ENCODE measurements at regions not wholly inside any gene's neighbourhood (a gene's known extent, or its start where the extent isn't known, plus 50 kb on each side); places are given as distances from the start of the nearest gene placed in this dataset.

DNA sequence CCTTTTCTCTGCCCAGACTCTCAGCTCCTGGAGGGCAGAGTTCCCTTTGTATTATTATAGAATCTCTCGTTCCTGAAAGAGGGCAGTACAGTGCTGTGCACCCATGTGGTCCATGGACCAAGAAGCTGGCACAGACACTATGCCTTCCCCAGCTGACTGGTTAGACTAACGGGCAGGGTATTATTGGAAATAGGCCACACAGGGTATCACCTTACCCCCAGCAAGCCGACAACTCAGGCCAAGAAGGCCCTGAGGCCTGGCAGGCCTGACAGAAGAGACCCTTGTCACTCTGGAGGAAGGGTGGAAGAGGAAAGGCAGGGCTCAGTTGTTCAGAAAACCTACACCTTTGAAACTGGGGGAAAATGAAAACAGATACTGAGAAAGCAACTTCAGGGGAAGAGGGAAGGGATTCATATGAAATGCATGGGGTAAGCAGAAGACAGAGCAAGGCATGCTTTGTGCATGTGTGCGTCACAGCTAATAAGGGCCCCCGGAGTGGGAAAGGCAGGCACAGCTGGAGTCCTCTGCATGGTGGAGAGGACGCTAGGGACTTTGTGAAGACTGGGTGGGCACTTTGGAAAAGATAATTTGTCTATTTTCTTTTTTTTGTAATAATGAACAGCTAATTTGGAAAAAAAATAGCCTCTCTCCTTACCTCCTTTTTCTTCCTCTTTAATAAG lies 476.8 kb upstream of the CELF4 start:
- Histone ChIP-seq H3K4me3 (ENCODE audit: low read depth in 1 of 3, low read length in 3 of 3) (no peak overlapping the region), H3K9ac (ENCODE audit: low read depth in 1 of 2, low read length in 2 of 2) (no peak overlapping the region), H3K4me1 (ENCODE audit: control insufficient read depth in 4 of 4, insufficient read depth in 4 of 4, low read length in 3 of 4) (no peaks in the 10 kb centered on the region), H3K27ac (ENCODE audit: low read depth in 1 of 2, low read length in 2 of 2) (no peak overlapping the region), H3K27me3 (ENCODE audit: control insufficient read depth in 4 of 4, insufficient read depth in 4 of 4, low read length in 3 of 4) (peaks cover 0 to 3% (median 0%) of the 10 kb centered on the region in 4 donors), H3K36me3 (ENCODE audit: control insufficient read depth in 4 of 4, insufficient read depth in 3 of 4, low read depth in 1 of 4, low read length in 3 of 4) (no peaks in the 10 kb centered on the region), H3K9me3 (ENCODE audit: control insufficient read depth in 4 of 4, low read length in 3 of 4) (no peaks in the 10 kb centered on the region)
- TF ChIP-seq JUND (IDR thresholded peaks at IDR 0.05), result no peak
- no peak for TF ChIP-seq RAD21 (IDR thresholded peaks at IDR 0.05)
- TF ChIP-seq EGR1 (IDR thresholded peaks at IDR 0.05; ENCODE audit: low read depth in 2 of 2), result no peak
- TF ChIP-seq NR2F2 (IDR thresholded peaks at IDR 0.05), result no peak
- TF ChIP-seq, protein P1, sequence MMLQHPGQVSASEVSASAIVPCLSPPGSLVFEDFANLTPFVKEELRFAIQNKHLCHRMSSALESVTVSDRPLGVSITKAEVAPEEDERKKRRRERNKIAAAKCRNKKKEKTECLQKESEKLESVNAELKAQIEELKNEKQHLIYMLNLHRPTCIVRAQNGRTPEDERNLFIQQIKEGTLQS (IDR thresholded peaks at IDR 0.05), result no peak
- 77% methylated on average over 6 of the region's 6 CpGs for WGBS
- no peak for DNase-seq (ENCODE audit: low spot score)

DNA sequence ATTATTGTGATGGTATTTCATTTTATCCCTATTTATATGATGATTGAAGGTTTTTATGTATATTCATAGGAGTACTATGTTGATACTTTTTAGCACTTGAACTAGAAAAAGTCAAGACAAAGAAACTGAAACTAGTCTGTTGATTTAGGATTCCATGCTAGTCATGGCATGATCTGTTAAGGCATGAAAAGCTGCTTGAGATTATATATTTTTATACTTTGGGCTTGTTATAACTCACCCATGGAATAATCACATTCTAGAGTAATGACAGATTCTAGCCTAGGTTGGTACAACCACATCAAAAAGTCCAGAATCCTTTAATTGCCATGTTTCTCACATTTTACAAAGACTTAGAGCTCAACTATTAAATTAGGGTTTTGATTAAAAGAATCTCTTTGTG lies 472.6 kb upstream of the CELF4 start:
- Histone ChIP-seq H3K9ac (ENCODE audit: low read depth in 1 of 2, low read length in 2 of 2) (no peak overlapping the region), H3K27me3 (ENCODE audit: control insufficient read depth in 4 of 4, insufficient read depth in 4 of 4, low read length in 3 of 4) (peaks cover 0 to 3% (median 0%) of the 10 kb centered on the region in 4 donors), H3K4me3 (ENCODE audit: low read depth in 1 of 3, low read length in 3 of 3) (no peak overlapping the region), H3K36me3 (ENCODE audit: control insufficient read depth in 4 of 4, insufficient read depth in 3 of 4, low read depth in 1 of 4, low read length in 3 of 4) (no peaks in the 10 kb centered on the region), H3K9me3 (ENCODE audit: control insufficient read depth in 4 of 4, low read length in 3 of 4) (no peaks in the 10 kb centered on the region), H3K27ac (ENCODE audit: low read depth in 1 of 2, low read length in 2 of 2) (no peak overlapping the region), H3K4me1 (ENCODE audit: control insufficient read depth in 4 of 4, insufficient read depth in 4 of 4, low read length in 3 of 4) (no peaks in the 10 kb centered on the region)
- TF ChIP-seq FOXA2 (IDR thresholded peaks at IDR 0.05), result no peak
- no peak for TF ChIP-seq SP1 (IDR thresholded peaks at IDR 0.05)
- no peak for TF ChIP-seq EGR1 (IDR thresholded peaks at IDR 0.05; ENCODE audit: low read depth in 2 of 2)
- TF ChIP-seq HNF4G (IDR thresholded peaks at IDR 0.05), result no peak
- TF ChIP-seq FOXA1 (IDR thresholded peaks at IDR 0.05), result no peak
- TF ChIP-seq, protein P2, sequence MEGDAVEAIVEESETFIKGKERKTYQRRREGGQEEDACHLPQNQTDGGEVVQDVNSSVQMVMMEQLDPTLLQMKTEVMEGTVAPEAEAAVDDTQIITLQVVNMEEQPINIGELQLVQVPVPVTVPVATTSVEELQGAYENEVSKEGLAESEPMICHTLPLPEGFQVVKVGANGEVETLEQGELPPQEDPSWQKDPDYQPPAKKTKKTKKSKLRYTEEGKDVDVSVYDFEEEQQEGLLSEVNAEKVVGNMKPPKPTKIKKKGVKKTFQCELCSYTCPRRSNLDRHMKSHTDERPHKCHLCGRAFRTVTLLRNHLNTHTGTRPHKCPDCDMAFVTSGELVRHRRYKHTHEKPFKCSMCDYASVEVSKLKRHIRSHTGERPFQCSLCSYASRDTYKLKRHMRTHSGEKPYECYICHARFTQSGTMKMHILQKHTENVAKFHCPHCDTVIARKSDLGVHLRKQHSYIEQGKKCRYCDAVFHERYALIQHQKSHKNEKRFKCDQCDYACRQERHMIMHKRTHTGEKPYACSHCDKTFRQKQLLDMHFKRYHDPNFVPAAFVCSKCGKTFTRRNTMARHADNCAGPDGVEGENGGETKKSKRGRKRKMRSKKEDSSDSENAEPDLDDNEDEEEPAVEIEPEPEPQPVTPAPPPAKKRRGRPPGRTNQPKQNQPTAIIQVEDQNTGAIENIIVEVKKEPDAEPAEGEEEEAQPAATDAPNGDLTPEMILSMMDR (IDR thresholded peaks at IDR 0.05; ENCODE audit: low read depth, low read length, missing input control), result no peak
- TF ChIP-seq, protein P1 (IDR thresholded peaks at IDR 0.05), result no peak
- TF ChIP-seq RAD21 (IDR thresholded peaks at IDR 0.05), result no peak
- no peak for TF ChIP-seq YY1 (IDR thresholded peaks at IDR 0.05)
- TF ChIP-seq GABPA (IDR thresholded peaks at IDR 0.05 in 1 of 2, conservative IDR thresholded peaks at IDR 0.05 in 1 of 2), result no peak
- TF ChIP-seq, protein P3, sequence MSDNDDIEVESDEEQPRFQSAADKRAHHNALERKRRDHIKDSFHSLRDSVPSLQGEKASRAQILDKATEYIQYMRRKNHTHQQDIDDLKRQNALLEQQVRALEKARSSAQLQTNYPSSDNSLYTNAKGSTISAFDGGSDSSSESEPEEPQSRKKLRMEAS (IDR thresholded peaks at IDR 0.05), result no peak
- no peak for TF ChIP-seq TAF1 (conservative IDR thresholded peaks at IDR 0.05)
- no peak for TF ChIP-seq RXRA (IDR thresholded peaks at IDR 0.05)
- no peak for TF ChIP-seq JUND (IDR thresholded peaks at IDR 0.05)
- no peak for TF ChIP-seq HNF4A (conservative IDR thresholded peaks at IDR 0.05)
- TF ChIP-seq, protein P4, sequence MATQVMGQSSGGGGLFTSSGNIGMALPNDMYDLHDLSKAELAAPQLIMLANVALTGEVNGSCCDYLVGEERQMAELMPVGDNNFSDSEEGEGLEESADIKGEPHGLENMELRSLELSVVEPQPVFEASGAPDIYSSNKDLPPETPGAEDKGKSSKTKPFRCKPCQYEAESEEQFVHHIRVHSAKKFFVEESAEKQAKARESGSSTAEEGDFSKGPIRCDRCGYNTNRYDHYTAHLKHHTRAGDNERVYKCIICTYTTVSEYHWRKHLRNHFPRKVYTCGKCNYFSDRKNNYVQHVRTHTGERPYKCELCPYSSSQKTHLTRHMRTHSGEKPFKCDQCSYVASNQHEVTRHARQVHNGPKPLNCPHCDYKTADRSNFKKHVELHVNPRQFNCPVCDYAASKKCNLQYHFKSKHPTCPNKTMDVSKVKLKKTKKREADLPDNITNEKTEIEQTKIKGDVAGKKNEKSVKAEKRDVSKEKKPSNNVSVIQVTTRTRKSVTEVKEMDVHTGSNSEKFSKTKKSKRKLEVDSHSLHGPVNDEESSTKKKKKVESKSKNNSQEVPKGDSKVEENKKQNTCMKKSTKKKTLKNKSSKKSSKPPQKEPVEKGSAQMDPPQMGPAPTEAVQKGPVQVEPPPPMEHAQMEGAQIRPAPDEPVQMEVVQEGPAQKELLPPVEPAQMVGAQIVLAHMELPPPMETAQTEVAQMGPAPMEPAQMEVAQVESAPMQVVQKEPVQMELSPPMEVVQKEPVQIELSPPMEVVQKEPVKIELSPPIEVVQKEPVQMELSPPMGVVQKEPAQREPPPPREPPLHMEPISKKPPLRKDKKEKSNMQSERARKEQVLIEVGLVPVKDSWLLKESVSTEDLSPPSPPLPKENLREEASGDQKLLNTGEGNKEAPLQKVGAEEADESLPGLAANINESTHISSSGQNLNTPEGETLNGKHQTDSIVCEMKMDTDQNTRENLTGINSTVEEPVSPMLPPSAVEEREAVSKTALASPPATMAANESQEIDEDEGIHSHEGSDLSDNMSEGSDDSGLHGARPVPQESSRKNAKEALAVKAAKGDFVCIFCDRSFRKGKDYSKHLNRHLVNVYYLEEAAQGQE (IDR thresholded peaks at IDR 0.05), result no peak
- TF ChIP-seq NR2F2 (IDR thresholded peaks at IDR 0.05), result no peak
- DNase-seq (ENCODE audit: low spot score), result no peak

Measured in liver (tissue), 8 donors.